ENCODE measurements at regions not wholly inside any gene's neighbourhood (a gene's known extent, or its start where the extent isn't known, plus 50 kb on each side); places are given as distances from the start of the nearest gene placed in this dataset.

GRCh38 chr10:78299851-78300468 is 266.3 kb downstream of the RPS24 start:
- peak; percentile 82 to 84 for DNase-seq

GRCh38 chr10:78300526-78300925 is 266.9 kb downstream of the RPS24 start:
- no peak for DNase-seq

- DNase-seq: no peak
Observed at GRCh38 chr10:78301481-78301880, 267.8 kb downstream of the RPS24 start.

- DNase-seq: peak; percentile 27 to 55
Observed at GRCh38 chr10:78301891-78302738, 268.5 kb downstream of the RPS24 start.

- DNase-seq: no peak
Observed at GRCh38 chr10:78302739-78302988, 269.0 kb downstream of the RPS24 start.

GRCh38 chr10:78302989-78303854 is 269.6 kb downstream of the RPS24 start:
- peak; percentile 97 to 98 for DNase-seq

GRCh38 chr10:78304091-78305045 is 270.7 kb downstream of the RPS24 start:
- no peak for DNase-seq

GRCh38 chr10:78305311-78305710 is 271.6 kb downstream of the RPS24 start:
- no peak for DNase-seq

- no peak for DNase-seq
Observed at GRCh38 chr10:78306358-78306757, 272.7 kb downstream of the RPS24 start.

- no peak for DNase-seq
Observed at GRCh38 chr10:78307576-78307975, 273.9 kb downstream of the RPS24 start.

- no peak for DNase-seq
Observed at GRCh38 chr10:78309536-78310237, 276.0 kb downstream of the RPS24 start.

GRCh38 chr10:78310481-78311080 is 276.9 kb downstream of the RPS24 start:
- no peak for DNase-seq

- DNase-seq: no peak
Observed at GRCh38 chr10:78312197-78313047, 278.8 kb downstream of the RPS24 start.

- no peak for DNase-seq
Observed at GRCh38 chr10:78313048-78313381, 279.4 kb downstream of the RPS24 start.

GRCh38 chr10:78313636-78314035 is 280.0 kb downstream of the RPS24 start:
- DNase-seq: no peak

- DNase-seq: no peak
Observed at GRCh38 chr10:78314651-78315050, 281.0 kb downstream of the RPS24 start.

- DNase-seq: no peak
Observed at GRCh38 chr10:78316451-78316931, 282.8 kb downstream of the RPS24 start.

GRCh38 chr10:78318305-78318704 is 284.6 kb downstream of the RPS24 start:
- no peak for DNase-seq

GRCh38 chr10:78319371-78319770 is 285.7 kb downstream of the RPS24 start:
- DNase-seq: no peak

GRCh38 chr10:78319841-78320240 is 286.2 kb downstream of the RPS24 start:
- no peak for DNase-seq

Data from inflammatory macrophage (primary cell).